HG03045 (cell line): ENCODE measurements at regions not wholly inside any gene's neighbourhood (a gene's known extent, or its start where the extent isn't known, plus 50 kb on each side); places are given as distances from the start of the nearest gene placed in this dataset.
"Not testable (repeated sequence)": the region's sequence is repeated elsewhere in the genome, so short reads cannot be mapped to it uniquely, and the experiment has no call there.

ENCODE experiments used
- ATAC-seq: cut with Tn5 transposase; IDR thresholded peaks from one replicate; pipeline ENCODE4 v1.9.1; 2021; ENCODE audit warnings: mild to moderate bottlenecking, moderate library complexity; ENCODE audit not compliant: unreplicated experiment

GRCh38 chr16:17759451-17760390 lies 289.0 kb upstream of the XYLT1 start:
- ATAC-seq, result no peak

GRCh38 chr16:17757808-17758207 lies 287.0 kb upstream of the XYLT1 start:
- ATAC-seq, result no peak

GRCh38 chr16:17755158-17755557 lies 284.4 kb upstream of the XYLT1 start:
- ATAC-seq, result no peak

- no peak for ATAC-seq
Measured at GRCh38 chr16:17753434-17753833, 282.7 kb upstream of the XYLT1 start.

GRCh38 chr16:17749706-17750105 lies 278.9 kb upstream of the XYLT1 start:
- ATAC-seq, result no peak

GRCh38 chr16:17748044-17748719 lies 277.4 kb upstream of the XYLT1 start:
- ATAC-seq, result no peak

GRCh38 chr16:17747081-17747756 lies 276.5 kb upstream of the XYLT1 start:
- no peak for ATAC-seq

GRCh38 chr16:17744921-17745572 lies 274.3 kb upstream of the XYLT1 start:
- ATAC-seq, result no peak

GRCh38 chr16:17743578-17743977 lies 272.8 kb upstream of the XYLT1 start:
- no peak for ATAC-seq

- ATAC-seq, result no peak
Measured at GRCh38 chr16:17743158-17743557, 272.4 kb upstream of the XYLT1 start.

GRCh38 chr16:17735099-17735498 lies 264.3 kb upstream of the XYLT1 start:
- ATAC-seq, result not testable (repeated sequence)

GRCh38 chr16:17729820-17730219 lies 259.1 kb upstream of the XYLT1 start:
- ATAC-seq, result no peak

GRCh38 chr16:17728196-17728595 lies 257.4 kb upstream of the XYLT1 start:
- no peak for ATAC-seq

GRCh38 chr16:17724242-17724898 lies 253.6 kb upstream of the XYLT1 start:
- no peak for ATAC-seq

- ATAC-seq, result no peak
Measured at GRCh38 chr16:17723531-17724134, 252.9 kb upstream of the XYLT1 start.

- no peak for ATAC-seq
Measured at GRCh38 chr16:17718495-17718894, 247.7 kb upstream of the XYLT1 start.

GRCh38 chr16:17705847-17706246 lies 235.1 kb upstream of the XYLT1 start:
- no peak for ATAC-seq

GRCh38 chr16:17696616-17697015 lies 225.9 kb upstream of the XYLT1 start:
- ATAC-seq, result no peak

GRCh38 chr16:17692484-17692883 lies 221.7 kb upstream of the XYLT1 start:
- no peak for ATAC-seq

- ATAC-seq, result no peak
Measured at GRCh38 chr16:17691899-17692176, 221.1 kb upstream of the XYLT1 start.
